ENCODE measurements at regions not wholly inside any gene's neighbourhood (a gene's known extent, or its start where the extent isn't known, plus 50 kb on each side); places are given as distances from the start of the nearest gene placed in this dataset.

GRCh38 chr7:46979439-46979838 is 602.5 kb downstream of the TNS3 start:
- TF ChIP-seq CTCF (IDR thresholded peaks at IDR 0.05), result no peak
- TF ChIP-seq POLR2A (IDR thresholded peaks at IDR 0.05), result no peak
- no peak for TF ChIP-seq POLR2AphosphoS5 (IDR thresholded peaks at IDR 0.05; ENCODE audit: insufficient read depth in 1 of 2, low read depth in 1 of 2)
